Heart left ventricle (tissue), 13 donors: ENCODE measurements at regions not wholly inside any gene's neighbourhood (a gene's known extent, or its start where the extent isn't known, plus 50 kb on each side); places are given as distances from the start of the nearest gene placed in this dataset.

Experiments
- POLR2A ChIP-seq, 2 donors: fragments of 450-650 bp; IDR thresholded peaks; one replicate each; pipeline ENCODE4 v1.6.1; 2017; ENCODE audit warnings: antibody characterized with exemption in 2 of 2, mild to moderate bottlenecking in 2 of 2, moderate library complexity in 2 of 2
- TF ChIP-seq, protein P1 (sequence below), 12 donors: fragments of 200-600 bp; sonication (generic) in 4 of 12; IDR thresholded peaks; one replicate each; pipeline versions ENCODE4 v1.5.0 to v1.8.0; 2018 to 2022; ENCODE audit warnings: antibody characterized with exemption in 12 of 12, mild to moderate bottlenecking in 5 of 12
- donor health status: ischemic (EF 13 %, LVEDD 7.1; RV severe dilation, severe dysfunction).
- donor health status: DM: no; HTN: yes; CAD: no.
- donor health status: DM: no; HTN: no; CAD: no.
- donor health status: ischemic (EF 25% LVEDD 6.9; RV normal size, moderate dysfunction).
- donor health status: ischemic (EF 25% LVEDD 5.7; RV mildly dilated, moderate dysfunction).
- donor health status: ischemic (EF 35%, LVEDD 5.7; RV mildly dilated, moderate dysfunction).
- donor health status: nonischemic (EF 11% LVEDD 7.7; RV severe dilation, severe dysfunction).
- donor health status: DM: yes; HTN: yes; CAD: no.
- donor health status: PGD.
- donor health status: ischemic (EF 29% LVEDD 5.4; RV normal size, mild dysfunction).
- donor health status: nonischemic (EF 23%, LVEDD 6.1; RV moderate dilation, normal function).

GRCh38 chr1:157236072-157236471 is 97.9 kb upstream of the ETV3 start:
- TF ChIP-seq, protein P1, sequence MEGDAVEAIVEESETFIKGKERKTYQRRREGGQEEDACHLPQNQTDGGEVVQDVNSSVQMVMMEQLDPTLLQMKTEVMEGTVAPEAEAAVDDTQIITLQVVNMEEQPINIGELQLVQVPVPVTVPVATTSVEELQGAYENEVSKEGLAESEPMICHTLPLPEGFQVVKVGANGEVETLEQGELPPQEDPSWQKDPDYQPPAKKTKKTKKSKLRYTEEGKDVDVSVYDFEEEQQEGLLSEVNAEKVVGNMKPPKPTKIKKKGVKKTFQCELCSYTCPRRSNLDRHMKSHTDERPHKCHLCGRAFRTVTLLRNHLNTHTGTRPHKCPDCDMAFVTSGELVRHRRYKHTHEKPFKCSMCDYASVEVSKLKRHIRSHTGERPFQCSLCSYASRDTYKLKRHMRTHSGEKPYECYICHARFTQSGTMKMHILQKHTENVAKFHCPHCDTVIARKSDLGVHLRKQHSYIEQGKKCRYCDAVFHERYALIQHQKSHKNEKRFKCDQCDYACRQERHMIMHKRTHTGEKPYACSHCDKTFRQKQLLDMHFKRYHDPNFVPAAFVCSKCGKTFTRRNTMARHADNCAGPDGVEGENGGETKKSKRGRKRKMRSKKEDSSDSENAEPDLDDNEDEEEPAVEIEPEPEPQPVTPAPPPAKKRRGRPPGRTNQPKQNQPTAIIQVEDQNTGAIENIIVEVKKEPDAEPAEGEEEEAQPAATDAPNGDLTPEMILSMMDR (IDR thresholded peaks at IDR 0.05), result no peak
- TF ChIP-seq POLR2A (IDR thresholded peaks at IDR 0.05), result no peak
